IPS DF 6.9 (cell line): ENCODE measurements at regions not wholly inside any gene's neighbourhood (a gene's known extent, or its start where the extent isn't known, plus 50 kb on each side); places are given as distances from the start of the nearest gene placed in this dataset.

ENCODE experiments used
- DNase-seq: peaks from one replicate; pipeline ENCODE4 v3.0.0-alpha.2; 2013; ENCODE audit warnings: low read depth, low spot score
- H3K27ac ChIP-seq: one replicate; pipeline ENCODE4 v1.5.1; 2013; ENCODE audit warnings: low read length, control low read depth
- H3K27me3 ChIP-seq: 2 replicates; pipeline ENCODE4 v1.6.1; 2013; ENCODE audit warnings: mild to moderate bottlenecking, low read length; ENCODE audit not compliant: control insufficient read depth, insufficient read depth
- H3K36me3 ChIP-seq: 2 replicates; pipeline ENCODE4 v1.6.1; 2013; ENCODE audit warnings: low read length; ENCODE audit not compliant: control insufficient read depth, insufficient read depth
- H3K4me1 ChIP-seq: 2 replicates; pipeline ENCODE4 v1.6.1; 2013; ENCODE audit warnings: low read length; ENCODE audit not compliant: control insufficient read depth, insufficient read depth
- H3K4me3 ChIP-seq: 2 replicates; pipeline ENCODE4 v1.5.1; 2013; ENCODE audit warnings: mild to moderate bottlenecking, low read length
- H3K9me3 ChIP-seq: 2 replicates; pipeline ENCODE4 v1.6.1; 2013; ENCODE audit warnings: low read length, inconsistent platforms; ENCODE audit not compliant: control insufficient read depth, insufficient read depth
- WGBS: extraction: QIAGEN DNeasy Blood & Tissue Kit; methylation state at CpG from one replicate; pipeline ENCODE4 v1.1.7; 2013; ENCODE audit warnings: mixed read lengths, missing lambda C conversion rate; ENCODE audit not compliant: insufficient read length, insufficient coverage; 5-methylcytosine and 5-hydroxymethylcytosine counted together

DNA sequence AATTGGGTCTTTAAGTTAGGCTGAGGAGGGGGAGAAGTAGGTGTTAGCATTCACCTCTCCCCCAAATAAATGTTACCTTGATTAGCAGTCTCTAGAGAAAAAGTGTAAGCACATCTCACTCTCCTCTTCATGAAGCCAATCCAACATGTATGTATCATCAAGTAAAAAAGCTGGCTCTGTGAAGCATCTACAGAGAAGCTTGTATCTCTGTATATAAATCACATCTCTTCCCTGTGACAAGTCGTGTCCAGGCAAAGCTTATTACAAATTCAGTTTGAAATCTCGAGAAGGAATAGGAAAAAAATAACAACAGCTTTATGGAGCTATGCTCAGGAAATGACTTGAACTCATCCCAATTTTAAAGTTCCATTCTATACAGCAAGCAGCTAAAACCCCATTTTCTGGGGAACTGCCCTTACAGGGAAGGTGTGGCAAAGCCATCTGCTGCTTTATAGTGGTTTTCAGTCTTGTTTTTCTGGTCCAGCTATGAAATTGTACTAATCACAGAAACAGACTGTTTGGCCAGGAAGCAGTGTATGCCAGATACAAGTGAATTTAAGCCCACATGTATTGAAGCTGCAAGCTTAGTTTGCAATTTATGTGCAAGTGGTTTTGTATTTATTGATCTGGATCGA, 313.3 kb upstream of the NOCT start:
- no peak for DNase-seq
- WGBS, result no CpG with 5 or more reads among the region's 3 CpGs
- no peak overlapping the region for H3K27ac ChIP-seq
- H3K27me3 ChIP-seq, result no peaks in the 10 kb centered on the region
- no peaks in the 10 kb centered on the region for H3K36me3 ChIP-seq
- no peaks in the 10 kb centered on the region for H3K9me3 ChIP-seq
- no peak overlapping the region for H3K4me3 ChIP-seq
- 0 out of 2 replicates have a peak, but pooled peaks cover 2% of the 10 kb centered on the region for H3K4me1 ChIP-seq

GRCh38 chr4:138698641-138699040, 316.9 kb upstream of the NOCT start:
- DNase-seq, result no peak
- no CpG with 5 or more reads among the region's 3 CpGs for WGBS

GRCh38 chr4:138697851-138698250, 317.7 kb upstream of the NOCT start:
- H3K27ac ChIP-seq, result no peak overlapping the region
- H3K9me3 ChIP-seq, result no peaks in the 10 kb centered on the region
- H3K36me3 ChIP-seq, result no peaks in the 10 kb centered on the region
- no peaks in the 10 kb centered on the region for H3K27me3 ChIP-seq
- DNase-seq, result no peak
- H3K4me3 ChIP-seq, result no peak overlapping the region
- H3K4me1 ChIP-seq, result 0 out of 2 replicates have a peak, but pooled peaks cover 2% of the 10 kb centered on the region
- WGBS, result no CpG with 5 or more reads among the region's 1 CpG

More at GRCh38 chr4:138698641-138699040, 316.9 kb upstream of the NOCT start:
- H3K4me3 ChIP-seq, result no peak overlapping the region
- no peak overlapping the region for H3K27ac ChIP-seq
- 0 out of 2 replicates have a peak, but pooled peaks cover 2% of the 10 kb centered on the region for H3K4me1 ChIP-seq
- H3K9me3 ChIP-seq, result no peaks in the 10 kb centered on the region
- no peaks in the 10 kb centered on the region for H3K36me3 ChIP-seq
- no peaks in the 10 kb centered on the region for H3K27me3 ChIP-seq

- Histone ChIP-seq H3K4me3 (no peak overlapping the region), H3K27ac (no peak overlapping the region), H3K36me3 (no peaks in the 10 kb centered on the region), H3K4me1 (peaks cover 3% of the 10 kb centered on the region; the same call in 1 of the 2 replicates), H3K9me3 (no peaks in the 10 kb centered on the region), H3K27me3 (no peaks in the 10 kb centered on the region)
- DNase-seq, result no peak
- WGBS, result no CpG with 5 or more reads among the region's 8 CpGs
These were observed 318.8 kb upstream of the NOCT start for GRCh38 chr4:138696771-138697170.

- Histone ChIP-seq H3K4me1 (peaks cover 3% of the 10 kb centered on the region; the same call in 1 of the 2 replicates), H3K36me3 (no peaks in the 10 kb centered on the region), H3K27me3 (no peaks in the 10 kb centered on the region), H3K4me3 (no peak overlapping the region), H3K27ac (no peak overlapping the region), H3K9me3 (no peaks in the 10 kb centered on the region)
- no CpG with 5 or more reads among the region's 2 CpGs for WGBS
- DNase-seq, result no peak
These were observed 319.5 kb upstream of the NOCT start for GRCh38 chr4:138696058-138696457.

DNA sequence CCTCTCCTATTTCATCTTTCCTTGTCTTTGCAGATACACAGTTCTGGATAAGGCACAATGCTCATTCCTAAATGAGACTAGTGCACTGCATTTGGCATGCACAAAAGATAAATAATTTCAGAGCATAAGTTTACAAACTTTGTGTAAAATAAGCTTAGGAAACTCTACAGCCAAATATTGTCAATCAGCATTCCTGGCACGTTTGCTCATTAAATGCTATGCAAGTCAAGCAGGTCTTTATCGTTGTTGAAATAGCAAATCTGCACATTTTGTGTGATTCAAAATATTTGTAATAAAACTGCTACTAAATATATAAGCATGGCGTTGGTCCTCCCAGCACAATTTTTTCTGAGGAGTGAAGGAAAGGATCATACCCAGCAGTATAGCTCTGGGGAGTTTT, 322.1 kb upstream of the NOCT start:
- no CpG with 5 or more reads among the region's 3 CpGs for WGBS
- no peaks in the 10 kb centered on the region for H3K9me3 ChIP-seq
- no peaks in the 10 kb centered on the region for H3K36me3 ChIP-seq

DNA sequence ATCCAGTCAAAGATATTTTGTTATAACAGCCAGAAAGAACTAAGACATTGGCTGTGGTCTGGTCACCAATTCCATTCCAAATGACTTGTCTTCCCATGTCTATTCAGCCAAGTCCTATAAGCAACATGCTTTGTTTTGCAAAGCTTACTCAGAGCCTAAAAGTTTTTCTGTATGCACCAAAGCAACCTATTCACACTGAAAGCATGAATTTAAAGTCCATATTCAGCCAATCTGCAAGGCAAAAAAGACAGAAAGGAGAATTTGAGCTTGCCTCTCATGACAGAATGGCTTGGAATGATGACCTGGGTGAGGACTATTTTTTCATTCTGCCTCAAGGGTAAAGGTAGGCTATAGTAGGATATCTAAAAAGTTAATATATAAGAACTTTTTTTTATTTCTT, 323.2 kb upstream of the NOCT start:
- H3K4me3 ChIP-seq, result no peak overlapping the region
- H3K27ac ChIP-seq, result no peak overlapping the region
- H3K9me3 ChIP-seq, result no peaks in the 10 kb centered on the region
- no peak for DNase-seq
- H3K4me1 ChIP-seq, result peaks cover 1% of the 10 kb centered on the region; the same call in 1 of the 2 replicates
- H3K27me3 ChIP-seq, result no peaks in the 10 kb centered on the region
- H3K36me3 ChIP-seq, result no peaks in the 10 kb centered on the region

More for the DNA sequence above, 322.1 kb upstream of the NOCT start:
- DNase-seq, result no peak
- Histone ChIP-seq H3K4me3 (no peak overlapping the region), H3K4me1 (peaks cover 3% of the 10 kb centered on the region; the same call in 1 of the 2 replicates), H3K27ac (no peak overlapping the region), H3K27me3 (no peaks in the 10 kb centered on the region)

- Histone ChIP-seq H3K27ac (no peak overlapping the region), H3K36me3 (no peaks in the 10 kb centered on the region), H3K4me1 (peaks cover 1% of the 10 kb centered on the region; the same call in 1 of the 2 replicates), H3K27me3 (no peaks in the 10 kb centered on the region), H3K9me3 (no peaks in the 10 kb centered on the region), H3K4me3 (no peak overlapping the region)
- DNase-seq, result no peak
- no CpG with 5 or more reads among the region's 6 CpGs for WGBS
These were observed 326.0 kb upstream of the NOCT start for GRCh38 chr4:138689593-138689992.

DNA sequence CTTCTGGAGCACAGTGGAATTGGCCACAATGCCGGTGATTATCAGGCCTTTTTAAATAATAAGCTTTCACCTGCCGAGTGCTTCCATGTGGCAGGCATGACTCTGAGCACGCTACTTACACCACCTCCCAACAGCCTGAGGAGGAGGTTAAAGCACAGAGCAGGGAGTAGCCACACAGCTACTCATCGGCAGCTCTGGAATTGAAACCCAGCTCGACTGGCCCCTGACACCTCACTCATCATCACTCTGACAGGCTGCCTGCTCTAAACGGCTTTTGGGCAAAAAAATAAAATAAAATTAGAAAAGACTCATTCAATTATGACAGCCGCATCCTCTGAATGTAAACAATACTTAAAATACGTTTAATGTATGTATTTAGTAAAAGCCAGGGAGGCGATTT, 326.4 kb upstream of the NOCT start:
- Histone ChIP-seq H3K36me3 (no peaks in the 10 kb centered on the region), H3K4me3 (no peak overlapping the region), H3K4me1 (peaks cover 1% of the 10 kb centered on the region; the same call in 1 of the 2 replicates), H3K9me3 (no peaks in the 10 kb centered on the region), H3K27me3 (no peaks in the 10 kb centered on the region), H3K27ac (no peak overlapping the region)
- no peak for DNase-seq
- no CpG with 5 or more reads among the region's 9 CpGs for WGBS

DNA sequence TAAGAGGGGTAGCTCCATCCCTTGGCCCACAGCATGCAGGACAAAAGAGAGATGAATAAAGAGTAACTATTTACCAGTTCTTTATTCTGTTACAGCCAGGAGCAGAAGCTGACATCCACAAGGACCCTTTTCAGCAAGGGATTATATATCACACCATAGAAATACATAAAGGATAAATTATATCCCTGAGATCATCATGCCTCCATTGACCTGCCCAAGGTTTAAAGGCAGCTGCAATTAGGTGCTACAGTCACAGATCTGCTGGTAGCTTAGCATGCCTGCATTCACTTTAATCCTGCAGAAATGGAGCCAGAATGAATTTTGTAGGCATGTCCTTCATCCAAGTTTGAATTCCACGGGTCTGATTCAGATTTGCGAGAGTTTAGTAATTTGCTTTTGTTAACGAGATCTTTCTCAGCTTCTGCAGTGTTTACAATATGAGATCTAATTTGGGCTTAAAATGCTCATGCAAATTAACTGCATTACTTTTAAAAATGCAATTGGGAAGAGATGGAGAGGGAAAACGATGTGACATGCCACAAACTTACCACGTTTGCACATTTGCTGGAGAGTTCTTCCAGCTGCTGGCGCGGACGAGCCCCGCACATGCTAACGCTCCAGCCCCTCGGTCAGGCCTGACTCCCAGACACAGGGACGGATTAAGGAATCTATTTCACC, 327.0 kb upstream of the NOCT start:
- Histone ChIP-seq H3K36me3 (no peaks in the 10 kb centered on the region), H3K4me1 (peaks cover 1% of the 10 kb centered on the region; the same call in 1 of the 2 replicates), H3K4me3 (no peak overlapping the region), H3K9me3 (no peaks in the 10 kb centered on the region), H3K27ac (no peak overlapping the region), H3K27me3 (no peaks in the 10 kb centered on the region)
- WGBS, result no CpG with 5 or more reads among the region's 12 CpGs
- DNase-seq, result no peak
